IMR-90 (cell line): ENCODE measurements at regions not wholly inside any gene's neighbourhood (a gene's known extent, or its start where the extent isn't known, plus 50 kb on each side); places are given as distances from the start of the nearest gene placed in this dataset.

Source experiments
- ATAC-seq: fragments of 200-7000 bp; cut with Tn5 transposase; 2 replicates; pipeline ENCODE4 v1.9.1; 2020; ENCODE audit warnings: low read depth, mild to moderate bottlenecking, moderate library complexity
- BruUV-seq: library from RNA; stranded (reverse); fragments of 400-500 nt; replicated peaks from 2 replicates; lab custom pipeline; 2021; lab: Mats Ljungman, UMichigan
- CTCF ChIA-PET: fragments of 300-600 bp; formaldehyde crosslinking; extraction: SDS; loops from one replicate; lab custom pipeline; 2021; ENCODE audit warnings: antibody characterized with exemption; lab: Yijun Ruan, JAX
- POLR2A ChIA-PET: fragments of 300-600 bp; sonication (Branson Sonifier 250); formaldehyde crosslinking; loops from one replicate; lab custom pipeline; 2022; ENCODE audit warnings: antibody characterized with exemption; ENCODE audit not compliant: unreplicated experiment; lab: Charles Lee
- DNase-seq: peaks from one replicate; pipeline ENCODE4 v3.0.0; 2013
- H2AFZ ChIP-seq: replicated peaks from 2 replicates; pipeline ENCODE3; 2013; ENCODE audit warnings: low read length, mild to moderate bottlenecking; ENCODE audit not compliant: poor library complexity
- H2AK5ac ChIP-seq: 2 replicates; pipeline ENCODE4 v1.6.1; 2013; ENCODE audit warnings: low read depth, low read length, inconsistent platforms
- H2AK9ac ChIP-seq: replicated peaks from 2 replicates; pipeline ENCODE3; 2013; ENCODE audit warnings: mild to moderate bottlenecking, low read depth, low read length, moderate library complexity; ENCODE audit not compliant: poor library complexity
- H2BK120ac ChIP-seq: 2 replicates; pipeline ENCODE4 v1.6.1; 2013; ENCODE audit warnings: low read depth, low read length, inconsistent platforms
- H2BK15ac ChIP-seq: 3 replicates; pipeline ENCODE4 v1.6.1; 2013; ENCODE audit warnings: low read depth, low read length, inconsistent platforms
- H2BK20ac ChIP-seq: 2 replicates; pipeline ENCODE4 v1.6.1; 2013; ENCODE audit warnings: low read depth, mild to moderate bottlenecking, inconsistent platforms, low read length, moderate library complexity
- H2BK5ac ChIP-seq: 2 replicates; pipeline ENCODE4 v1.6.1; 2013; ENCODE audit warnings: mild to moderate bottlenecking, low read depth, low read length, inconsistent platforms; ENCODE audit not compliant: poor library complexity, severe bottlenecking
- H3K14ac ChIP-seq: replicated peaks from 2 replicates; pipeline ENCODE4 v1.6.1; 2013; ENCODE audit warnings: low read depth, low read length, inconsistent platforms
- H3K18ac ChIP-seq: 2 replicates; pipeline ENCODE4 v1.6.1; 2013; ENCODE audit warnings: low read depth, low read length, control low read depth
- H3K23ac ChIP-seq: 2 replicates; pipeline ENCODE4 v1.6.1; 2013; ENCODE audit warnings: low read depth, low read length, inconsistent platforms
- H3K27ac ChIP-seq: 2 replicates; pipeline ENCODE4 v1.5.1; 2013; ENCODE audit warnings: mild to moderate bottlenecking, control low read depth, low read length; ENCODE audit not compliant: insufficient read depth
- H3K27me3 ChIP-seq: 2 replicates; pipeline ENCODE4 v1.6.1; 2013; ENCODE audit warnings: low read length; ENCODE audit not compliant: control insufficient read depth, insufficient read depth
- H3K36me3 ChIP-seq: 2 replicates; pipeline ENCODE4 v1.6.1; 2013; ENCODE audit warnings: low read length, mixed read lengths; ENCODE audit not compliant: control insufficient read depth, insufficient read depth
- H3K4ac ChIP-seq: 2 replicates; pipeline ENCODE4 v1.6.1; 2013; ENCODE audit warnings: low read depth, low read length, inconsistent platforms
- H3K4me1 ChIP-seq: 2 replicates; pipeline ENCODE4 v1.6.1; 2013; ENCODE audit warnings: low read length, mixed read lengths; ENCODE audit not compliant: control insufficient read depth, insufficient read depth
- H3K4me2 ChIP-seq: 2 replicates; pipeline ENCODE4 v1.6.1; 2013; ENCODE audit warnings: low read depth, mild to moderate bottlenecking, control low read depth, low read length, moderate library complexity
- H3K4me3 ChIP-seq: 2 replicates; pipeline ENCODE4 v1.5.1; 2013; ENCODE audit warnings: low read depth, mild to moderate bottlenecking, control low read depth, low read length, moderate library complexity; ENCODE audit not compliant: insufficient read depth
- H3K56ac ChIP-seq: 2 replicates; pipeline ENCODE4 v1.6.1; 2013; ENCODE audit warnings: low read length, inconsistent platforms; ENCODE audit not compliant: insufficient read depth; ENCODE audit errors: extremely low read depth
- H3K79me1 ChIP-seq, 2 experiments: 2 replicates each; pipeline ENCODE4 v1.6.1; 2013; ENCODE audit warnings: low read length in 2 of 2, inconsistent platforms in 1 of 2, low read depth in 1 of 2
- H3K9ac ChIP-seq: 2 replicates; pipeline ENCODE4 v1.6.1; 2013; ENCODE audit warnings: low read depth, low read length, control low read depth
- H3K9me1 ChIP-seq: 2 replicates; pipeline ENCODE4 v1.6.1; 2013; ENCODE audit warnings: low read length, inconsistent platforms; ENCODE audit not compliant: insufficient read depth
- H3K9me3 ChIP-seq: 2 replicates; pipeline ENCODE4 v1.6.1; 2013; ENCODE audit warnings: low read length; ENCODE audit not compliant: control insufficient read depth, insufficient read depth
- H4K20me1 ChIP-seq: 2 replicates; pipeline ENCODE4 v1.6.1; 2013; ENCODE audit warnings: low read length, inconsistent platforms; ENCODE audit not compliant: insufficient read depth
- H4K5ac ChIP-seq: 2 replicates; pipeline ENCODE4 v1.6.1; 2013; ENCODE audit warnings: mild to moderate bottlenecking, low read depth, low read length, control low read depth
- H4K8ac ChIP-seq, 2 experiments: 2 replicates each; pipeline ENCODE4 v1.6.1; 2013; ENCODE audit warnings: low read depth in 2 of 2, low read length in 2 of 2, control low read depth in 1 of 2, inconsistent platforms in 1 of 2
- H4K91ac ChIP-seq: 2 replicates; pipeline ENCODE4 v1.6.1; 2013; ENCODE audit warnings: low read depth, low read length, inconsistent platforms; ENCODE audit not compliant: insufficient read depth
- BHLHE40 ChIP-seq: fragments of 150-350 bp; IDR thresholded peaks from 2 replicates; pipeline ENCODE4 v1.6.1; 2016; ENCODE audit warnings: mild to moderate bottlenecking, low read depth, low read length
- CEBPB ChIP-seq: IDR thresholded peaks from 2 replicates; pipeline ENCODE4 v1.6.1; 2012; ENCODE audit warnings: low read depth, low read length, improper control_type of control experiment
- MAFK ChIP-seq: IDR thresholded peaks from 2 replicates; pipeline ENCODE4 v1.6.1; 2012; ENCODE audit warnings: low read depth, low read length, improper control_type of control experiment
- NFE2L2 ChIP-seq: fragments of 150-350 bp; IDR thresholded peaks from 2 replicates; pipeline ENCODE4 v1.6.1; 2016; ENCODE audit warnings: low read depth, mild to moderate bottlenecking, low read length
- SMC3 ChIP-seq: fragments of 150-350 bp; IDR thresholded peaks from 2 replicates; pipeline ENCODE4 v1.6.1; 2016; ENCODE audit warnings: low read depth, mild to moderate bottlenecking, antibody characterized with exemption, low read length, moderate library complexity
- WGBS, 2 experiments: methylation state at CpG; one replicate each; pipeline versions ENCODE4 v1.1.5 to v1.1.7; 2013; ENCODE audit warnings: missing lambda C conversion rate in 2 of 2; ENCODE audit not compliant: insufficient read length in 1 of 2; ENCODE audit errors: extremely low coverage in 2 of 2; 5-methylcytosine and 5-hydroxymethylcytosine counted together
- dilution Hi-C: fragments of 300-500 bp; cut with HindIII; formaldehyde crosslinking; loops from one replicate; pipeline ENCODE4 v1.14.3; 2018; ENCODE audit warnings: low sequenced_read_pairs; ENCODE audit not compliant: unreplicated experiment
- in situ Hi-C: fragments of 300-500 bp; cut with MboI; formaldehyde crosslinking; loops from 3 replicates; pipeline ENCODE4 v1.14.3; 2019; ENCODE audit warnings: low sequenced_read_pairs, inconsistent platforms, mixed read lengths
- intact Hi-C: fragments of 100-400 bp; cut with micrococcal nuclease; formaldehyde crosslinking; loops from 2 replicates; pipeline ENCODE4 v1.10.0; 2022
- TF ChIP-seq, protein P1 (sequence below): fragments of 150-350 bp; IDR thresholded peaks from 2 replicates; pipeline ENCODE4 v1.6.1; 2017; ENCODE audit warnings: mild to moderate bottlenecking, antibody characterized with exemption, low read length, low read depth
- TF ChIP-seq, protein P2 (sequence below): fragments of 150-350 bp; IDR thresholded peaks from 2 replicates; pipeline ENCODE4 v1.6.1; 2016; ENCODE audit warnings: low read depth, mild to moderate bottlenecking, low read length, moderate library complexity, borderline replicate concordance

DNA sequence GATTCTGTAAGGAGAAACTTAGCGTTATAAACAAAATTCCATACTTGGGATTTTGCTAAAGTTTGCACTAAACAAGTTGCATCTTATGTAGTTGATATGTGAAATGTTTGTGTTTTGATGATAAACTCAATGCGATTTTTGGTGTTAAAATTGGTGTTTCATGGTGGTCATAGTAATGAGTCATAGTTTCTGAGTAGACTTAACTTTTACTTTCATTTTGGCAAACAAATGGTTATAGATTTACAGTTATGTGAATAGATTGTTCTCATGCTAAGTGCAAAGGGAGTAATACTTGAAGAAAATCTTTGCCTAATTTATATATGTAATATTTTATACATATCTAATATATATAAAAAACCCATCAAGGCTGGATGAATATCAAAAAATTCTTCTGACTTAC, 107.3 kb upstream of the ELAVL2 start:
- Histone ChIP-seq H4K8ac (no peak overlapping the region), H3K4me1 (no peaks in the 10 kb centered on the region), H3K9me3 (peaks cover 2% of the 10 kb centered on the region), H3K23ac (no peak overlapping the region), H4K5ac (no peak overlapping the region), H3K9ac (no peak overlapping the region), H3K27ac (no peak overlapping the region), H2BK15ac (no peak overlapping the region), H3K4ac (no peak overlapping the region), H3K36me3 (no peaks in the 10 kb centered on the region), H3K79me1 (no peaks in the 10 kb centered on the region), H3K4me3 (no peak overlapping the region), H3K27me3 (no peaks in the 10 kb centered on the region), H2BK5ac (no peak overlapping the region), H3K4me2 (no peak overlapping the region), H3K56ac (no peak overlapping the region), H2AFZ (no peak overlapping the region), H4K91ac (no peak overlapping the region), H2AK5ac (no peak overlapping the region), H3K18ac (no peak overlapping the region), H3K14ac (no peak overlapping the region), H2AK9ac (no peak overlapping the region), H2BK20ac (no peak overlapping the region), H4K20me1 (no peaks in the 10 kb centered on the region), H3K9me1 (no peaks in the 10 kb centered on the region), H2BK120ac (no peak overlapping the region)
- ATAC-seq (no peak), DNase-seq (no peak)
- WGBS, 2 experiments: no CpG with 5 or more reads among the region's 2 CpGs
- in situ Hi-C loops: no loop called here
- BruUV-seq: no TSS peak
- TF ChIP-seq, protein P1, sequence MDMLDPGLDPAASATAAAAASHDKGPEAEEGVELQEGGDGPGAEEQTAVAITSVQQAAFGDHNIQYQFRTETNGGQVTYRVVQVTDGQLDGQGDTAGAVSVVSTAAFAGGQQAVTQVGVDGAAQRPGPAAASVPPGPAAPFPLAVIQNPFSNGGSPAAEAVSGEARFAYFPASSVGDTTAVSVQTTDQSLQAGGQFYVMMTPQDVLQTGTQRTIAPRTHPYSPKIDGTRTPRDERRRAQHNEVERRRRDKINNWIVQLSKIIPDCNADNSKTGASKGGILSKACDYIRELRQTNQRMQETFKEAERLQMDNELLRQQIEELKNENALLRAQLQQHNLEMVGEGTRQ: no peak
- TF ChIP-seq, protein P2, sequence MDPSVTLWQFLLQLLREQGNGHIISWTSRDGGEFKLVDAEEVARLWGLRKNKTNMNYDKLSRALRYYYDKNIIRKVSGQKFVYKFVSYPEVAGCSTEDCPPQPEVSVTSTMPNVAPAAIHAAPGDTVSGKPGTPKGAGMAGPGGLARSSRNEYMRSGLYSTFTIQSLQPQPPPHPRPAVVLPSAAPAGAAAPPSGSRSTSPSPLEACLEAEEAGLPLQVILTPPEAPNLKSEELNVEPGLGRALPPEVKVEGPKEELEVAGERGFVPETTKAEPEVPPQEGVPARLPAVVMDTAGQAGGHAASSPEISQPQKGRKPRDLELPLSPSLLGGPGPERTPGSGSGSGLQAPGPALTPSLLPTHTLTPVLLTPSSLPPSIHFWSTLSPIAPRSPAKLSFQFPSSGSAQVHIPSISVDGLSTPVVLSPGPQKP: no peak
- TF ChIP-seq MAFK (no peak), BHLHE40 (no peak), CEBPB (no peak), NFE2L2 (no peak), SMC3 (no peak)
- dilution Hi-C loops: no loop called here
- ChIA-PET POLR2A (no interaction called here), CTCF (no interaction called here)
- intact Hi-C loops: no loop called here
